Activated T-helper 2 cell treated with anti-CD3 and anti-CD28 coated beads, Interferon-gamma antibody, Interleukin-2, Interleukin-4, amounts not matched to agents 10 μg/mL and 5 μg/mL and 100 μg/mL, durations not matched to agents 14 hours and 24 hours and 36 hours (primary cell): ENCODE measurements at regions not wholly inside any gene's neighbourhood (a gene's known extent, or its start where the extent isn't known, plus 50 kb on each side); places are given as distances from the start of the nearest gene placed in this dataset.

Experiments used
- DNase-seq: peaks from one replicate; pipeline ENCODE4 v3.0.0; 2021; ENCODE audit warnings: low spot score
- H3K27ac Mint-ChIP-seq: one replicate; pipeline ENCODE4 v1.8.0; 2021; ENCODE audit warnings: mixed read lengths
- H3K27me3 Mint-ChIP-seq: one replicate; pipeline ENCODE4 v1.8.0; 2021; ENCODE audit warnings: low read depth, mixed read lengths
- H3K36me3 Mint-ChIP-seq: one replicate; pipeline ENCODE4 v1.8.0; 2021; ENCODE audit warnings: low read depth, mixed read lengths
- H3K4me1 Mint-ChIP-seq: one replicate; pipeline ENCODE4 v1.8.0; 2021; ENCODE audit warnings: low read depth, mixed read lengths
- H3K4me3 Mint-ChIP-seq: one replicate; pipeline ENCODE4 v1.8.0; 2021; ENCODE audit warnings: low read depth, mild to moderate bottlenecking, moderate library complexity, mixed read lengths
- H3K9me3 Mint-ChIP-seq: one replicate; pipeline ENCODE4 v1.8.0; 2021; ENCODE audit warnings: mixed read lengths
- intact Hi-C: fragments of 100-400 bp; cut with micrococcal nuclease; formaldehyde crosslinking; loops from one replicate; pipeline ENCODE4 v1.15.1; 2023

DNA sequence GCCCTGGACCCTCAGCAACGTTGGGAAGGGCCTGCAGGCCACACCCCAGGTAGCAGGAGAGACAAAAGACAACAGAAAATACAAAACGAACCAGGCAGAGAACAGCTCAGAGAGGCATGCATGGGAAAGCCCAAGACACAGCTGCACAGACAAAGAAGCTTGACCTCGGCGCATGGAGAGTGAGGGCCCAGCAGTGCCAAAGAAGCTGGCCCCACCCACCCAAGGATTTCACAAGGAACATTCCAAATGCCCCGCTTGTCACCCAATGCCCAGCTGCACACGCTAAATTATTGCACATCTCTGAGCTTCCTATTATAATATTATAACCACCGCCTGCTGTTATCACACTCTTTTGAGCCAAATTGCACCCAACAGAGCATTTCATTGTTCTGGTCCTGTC lies 147.7 kb upstream of the TBL1X start:
- DNase-seq = no peak
- H3K4me1 Mint-ChIP-seq = peaks cover 22% of the 10 kb centered on the region
- intact Hi-C loops = no loop called here
- H3K27ac Mint-ChIP-seq = no peak overlapping the region
- H3K27me3 Mint-ChIP-seq = no peaks in the 10 kb centered on the region
- no peaks in the 10 kb centered on the region for H3K9me3 Mint-ChIP-seq
- no peak overlapping the region for H3K4me3 Mint-ChIP-seq
- no peaks in the 10 kb centered on the region for H3K36me3 Mint-ChIP-seq

DNA sequence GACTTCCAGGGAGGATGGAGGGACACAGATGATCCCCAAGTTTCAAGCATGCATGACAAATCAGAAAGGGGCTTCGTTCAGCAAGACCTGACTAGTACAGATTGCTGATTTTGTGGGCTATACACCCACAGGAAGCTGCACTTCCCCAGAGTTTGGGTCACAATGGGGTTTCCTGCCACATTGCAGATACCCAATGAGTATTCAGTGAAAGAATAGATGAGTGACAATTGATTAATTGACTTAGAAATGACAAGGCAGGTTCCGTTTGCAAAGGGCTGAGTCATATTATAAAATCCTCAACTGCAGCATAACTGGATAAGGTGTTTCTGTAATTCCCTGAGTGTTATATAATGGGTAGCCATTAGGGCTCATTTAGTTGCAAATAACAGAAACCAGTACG lies 146.6 kb upstream of the TBL1X start:
- Mint-ChIP-seq H3K27me3 (no peaks in the 10 kb centered on the region), H3K9me3 (no peaks in the 10 kb centered on the region), H3K27ac (no peak overlapping the region), H3K4me3 (no peak overlapping the region), H3K4me1 (peaks cover 21% of the 10 kb centered on the region), H3K36me3 (no peaks in the 10 kb centered on the region)
- DNase-seq = peak; percentile 24
- intact Hi-C loops = loop anchor here (2.0 kb wide), 1 partner anchor 23 kb away; no protein-coding TSS in a partner anchor

DNA sequence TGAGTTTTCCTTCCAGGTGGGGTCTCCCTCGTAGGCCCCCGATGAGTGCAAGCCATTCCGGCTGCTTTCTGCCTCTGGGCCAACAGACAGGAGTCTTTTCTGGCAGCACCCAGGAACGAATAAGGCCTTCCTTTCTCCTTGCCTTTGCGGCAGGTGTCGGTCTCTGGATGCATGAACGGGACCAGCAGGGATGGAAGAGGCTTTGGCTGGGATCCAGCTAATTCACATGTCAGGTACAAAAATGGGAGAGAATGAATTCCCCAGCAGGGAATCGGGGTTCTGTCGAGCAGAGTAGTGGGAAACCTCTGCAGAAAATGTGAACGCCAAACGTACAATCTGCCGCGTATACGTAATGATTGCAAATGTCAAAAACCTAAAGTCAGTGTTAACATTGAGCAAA lies 146.1 kb upstream of the TBL1X start:
- H3K27ac Mint-ChIP-seq = no peak overlapping the region
- H3K27me3 Mint-ChIP-seq = no peaks in the 10 kb centered on the region
- DNase-seq = no peak
- no peaks in the 10 kb centered on the region for H3K9me3 Mint-ChIP-seq
- no peaks in the 10 kb centered on the region for H3K36me3 Mint-ChIP-seq
- no peak overlapping the region for H3K4me3 Mint-ChIP-seq
- peaks cover 17% of the 10 kb centered on the region for H3K4me1 Mint-ChIP-seq
- intact Hi-C loops = loop anchor here (2.0 kb wide), 1 partner anchor 22 kb away; no protein-coding TSS in a partner anchor

DNA sequence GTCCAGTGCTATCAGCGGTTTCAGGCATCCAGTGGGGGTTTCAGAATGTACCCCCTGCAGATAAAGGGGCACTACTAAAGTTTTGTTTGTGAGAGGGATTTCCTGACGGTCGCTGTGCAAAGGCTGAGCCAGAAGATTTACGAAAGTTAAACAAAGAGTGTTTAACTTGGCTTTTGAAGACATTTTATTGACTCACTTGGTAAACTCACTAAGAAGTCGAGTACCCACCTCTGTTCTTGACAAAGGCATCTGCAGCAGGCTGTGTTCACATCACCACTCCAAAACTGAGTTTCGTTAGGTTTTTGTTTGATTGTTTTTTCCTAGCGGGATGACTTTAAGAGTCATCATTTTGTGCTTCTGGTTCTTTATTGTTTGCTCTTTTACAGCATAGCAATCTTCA lies 143.9 kb upstream of the TBL1X start:
- H3K36me3 Mint-ChIP-seq = no peaks in the 10 kb centered on the region
- H3K27me3 Mint-ChIP-seq = no peaks in the 10 kb centered on the region
- no peaks in the 10 kb centered on the region for H3K9me3 Mint-ChIP-seq
- no peak for DNase-seq
- no peak overlapping the region for H3K27ac Mint-ChIP-seq
- intact Hi-C loops = no loop called here
- peaks cover 15% of the 10 kb centered on the region for H3K4me1 Mint-ChIP-seq
- no peak overlapping the region for H3K4me3 Mint-ChIP-seq

DNA sequence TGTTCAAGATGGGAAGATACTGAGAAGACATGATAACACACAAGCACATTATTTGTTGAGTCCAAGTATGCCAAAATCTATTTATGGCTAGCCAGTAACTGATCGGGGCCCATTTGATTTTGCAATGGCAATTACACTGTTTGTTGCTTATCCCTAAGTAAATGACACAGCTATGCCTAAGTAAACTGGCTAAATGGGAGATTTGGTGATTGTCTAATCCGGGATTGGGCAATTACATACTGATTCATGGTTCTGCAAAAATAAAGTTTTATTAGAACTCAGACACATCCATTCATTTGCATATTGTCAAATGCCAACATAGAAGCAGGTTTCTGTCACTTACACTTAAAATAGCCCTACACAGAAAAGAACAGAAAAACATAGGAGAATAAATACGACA lies 140.2 kb upstream of the TBL1X start:
- H3K27ac Mint-ChIP-seq = no peak overlapping the region
- DNase-seq = no peak
- peaks cover 3% of the 10 kb centered on the region for H3K27me3 Mint-ChIP-seq
- intact Hi-C loops = no loop called here
- H3K4me1 Mint-ChIP-seq = peaks cover 14% of the 10 kb centered on the region
- H3K4me3 Mint-ChIP-seq = no peak overlapping the region
- no peaks in the 10 kb centered on the region for H3K36me3 Mint-ChIP-seq
- no peaks in the 10 kb centered on the region for H3K9me3 Mint-ChIP-seq

DNA sequence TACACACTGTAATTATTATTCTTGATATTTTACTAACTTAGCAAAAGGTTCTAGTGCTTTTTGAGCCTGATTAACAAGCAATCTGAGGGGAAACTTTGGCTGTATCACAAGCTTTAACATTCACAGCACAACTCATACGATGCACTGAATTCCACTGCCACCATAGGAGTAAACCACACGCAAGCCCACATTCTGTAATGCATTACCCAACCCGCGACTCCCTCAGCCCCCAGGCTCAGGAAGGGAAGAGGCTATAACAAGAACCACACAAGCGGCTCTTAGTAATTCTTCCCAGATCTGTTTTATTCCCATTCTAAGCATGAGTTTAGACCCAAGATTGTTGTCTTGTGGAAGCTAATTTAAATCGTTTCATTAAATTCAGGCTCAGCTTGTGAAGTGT lies 138.5 kb upstream of the TBL1X start:
- DNase-seq = no peak
- Mint-ChIP-seq H3K27ac (no peak overlapping the region), H3K36me3 (no peaks in the 10 kb centered on the region), H3K4me1 (peaks cover 14% of the 10 kb centered on the region), H3K9me3 (no peaks in the 10 kb centered on the region), H3K27me3 (peaks cover 3% of the 10 kb centered on the region), H3K4me3 (no peak overlapping the region)
- intact Hi-C loops = no loop called here

DNA sequence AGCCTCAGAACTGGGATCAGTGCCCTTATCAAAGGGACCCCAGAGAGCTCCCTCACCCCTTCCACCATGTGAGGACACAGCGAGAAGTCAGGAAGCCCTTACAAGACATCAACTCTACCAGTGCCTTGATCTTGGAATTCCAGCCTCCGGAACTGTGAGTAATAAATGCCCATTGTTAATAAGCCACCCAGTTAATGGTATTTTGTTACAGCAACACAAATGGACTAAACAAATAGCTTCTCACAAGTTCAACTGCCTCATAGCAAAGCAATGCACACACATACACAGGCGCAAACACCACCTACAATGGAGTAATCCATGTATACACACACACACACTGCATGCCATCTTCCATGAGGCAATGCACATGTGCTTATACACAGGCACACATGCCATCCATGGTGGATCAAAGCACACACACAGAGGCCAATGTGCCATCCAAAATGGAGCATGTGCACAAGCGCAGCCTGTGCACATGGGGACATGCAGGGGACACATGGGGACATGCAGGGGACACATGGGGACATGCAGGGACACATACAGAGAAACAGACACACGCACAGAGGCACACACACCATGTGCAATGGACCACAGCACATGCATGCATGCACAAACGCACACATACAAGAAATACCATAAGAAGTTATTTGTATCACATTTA lies 137.6 kb upstream of the TBL1X start:
- no peak overlapping the region for H3K27ac Mint-ChIP-seq
- H3K36me3 Mint-ChIP-seq = no peaks in the 10 kb centered on the region
- H3K4me3 Mint-ChIP-seq = no peak overlapping the region
- intact Hi-C loops = no loop called here
- peaks cover 14% of the 10 kb centered on the region for H3K4me1 Mint-ChIP-seq
- no peaks in the 10 kb centered on the region for H3K9me3 Mint-ChIP-seq
- no peak for DNase-seq
- peaks cover 3% of the 10 kb centered on the region for H3K27me3 Mint-ChIP-seq

DNA sequence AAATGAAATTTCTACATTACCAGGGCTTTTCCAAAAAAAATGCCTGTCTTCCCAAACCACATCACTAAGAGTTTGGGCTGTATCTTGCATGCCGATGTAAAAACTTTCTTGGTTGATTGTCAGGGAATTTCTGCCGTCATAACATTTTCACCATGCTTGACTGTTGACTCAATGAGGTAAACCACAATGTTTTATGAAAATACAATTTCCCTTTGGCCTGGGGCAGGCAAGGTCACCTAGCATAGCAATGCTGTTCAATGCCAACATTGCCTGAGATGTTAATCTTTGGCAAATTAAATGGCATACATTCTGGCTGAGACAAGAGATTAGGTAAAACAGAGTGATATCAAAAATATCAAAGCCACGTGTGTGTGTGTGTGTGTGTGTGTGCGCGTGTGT lies 137.1 kb upstream of the TBL1X start:
- no peak for DNase-seq
- Mint-ChIP-seq H3K27me3 (peaks cover 3% of the 10 kb centered on the region), H3K4me1 (peaks cover 14% of the 10 kb centered on the region), H3K4me3 (no peak overlapping the region), H3K36me3 (no peaks in the 10 kb centered on the region), H3K9me3 (no peaks in the 10 kb centered on the region), H3K27ac (no peak overlapping the region)
- intact Hi-C loops = no loop called here

DNA sequence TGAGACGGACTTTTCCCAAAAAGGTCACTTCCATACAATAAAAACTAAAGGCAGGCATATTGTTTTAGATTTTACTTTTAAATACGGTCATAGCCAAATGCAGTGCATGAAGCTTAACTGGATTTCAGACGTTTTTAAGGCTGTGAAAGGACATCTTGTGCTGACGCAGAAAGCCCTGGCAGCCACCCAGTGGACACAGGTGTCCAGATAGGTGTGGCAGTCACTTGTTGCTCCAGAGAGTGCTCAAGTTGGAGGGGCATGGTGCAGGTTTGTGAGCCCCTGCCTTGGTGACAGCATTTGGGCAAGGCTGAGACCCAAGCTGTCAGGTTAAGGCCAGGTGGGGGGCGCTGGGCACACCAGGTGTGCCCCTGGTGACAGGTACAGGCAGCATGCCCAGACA lies 135.8 kb upstream of the TBL1X start:
- intact Hi-C loops = no loop called here
- no peak for DNase-seq
- Mint-ChIP-seq H3K27me3 (peaks cover 3% of the 10 kb centered on the region), H3K36me3 (no peaks in the 10 kb centered on the region), H3K4me1 (peaks cover 14% of the 10 kb centered on the region), H3K9me3 (no peaks in the 10 kb centered on the region), H3K4me3 (no peak overlapping the region), H3K27ac (no peak overlapping the region)

DNA sequence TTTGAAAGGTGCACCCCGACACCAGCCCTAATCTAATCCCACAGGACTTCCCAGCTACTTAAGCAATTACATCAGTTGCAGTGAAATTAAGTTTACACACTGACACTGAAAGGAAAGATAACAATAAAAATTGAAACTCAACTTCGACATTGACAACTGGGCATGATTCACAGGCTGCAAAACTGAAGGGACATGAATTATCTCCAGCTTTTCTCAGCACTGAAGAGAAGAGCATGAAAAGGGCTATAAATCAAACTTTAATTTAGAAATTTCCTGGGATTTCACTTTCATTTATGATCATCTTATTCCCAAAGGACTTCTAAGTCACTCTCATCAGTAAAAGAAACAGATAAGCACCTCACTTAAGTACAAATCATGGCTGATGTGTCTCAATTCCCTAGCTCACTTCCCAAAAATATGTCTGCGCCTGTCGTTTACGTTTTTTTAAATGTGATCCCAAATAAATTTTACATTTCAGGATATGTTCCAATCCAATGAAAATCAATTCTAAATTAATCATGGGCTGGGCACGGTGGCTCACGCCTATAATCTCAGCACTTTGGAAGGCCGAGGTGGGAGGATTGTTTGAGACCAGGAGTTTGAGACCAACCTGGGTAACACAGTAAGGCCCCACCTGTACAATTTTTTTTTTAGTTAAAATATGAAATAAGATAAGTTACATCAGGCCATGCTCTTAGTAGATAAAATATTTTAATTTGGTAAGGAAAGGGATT lies 134.4 kb upstream of the TBL1X start:
- H3K36me3 Mint-ChIP-seq = no peaks in the 10 kb centered on the region
- no peak for DNase-seq
- H3K4me3 Mint-ChIP-seq = no peak overlapping the region
- peaks cover 3% of the 10 kb centered on the region for H3K27me3 Mint-ChIP-seq
- no peak overlapping the region for H3K27ac Mint-ChIP-seq
- H3K9me3 Mint-ChIP-seq = no peaks in the 10 kb centered on the region
- intact Hi-C loops = no loop called here
- H3K4me1 Mint-ChIP-seq = peaks cover 14% of the 10 kb centered on the region

DNA sequence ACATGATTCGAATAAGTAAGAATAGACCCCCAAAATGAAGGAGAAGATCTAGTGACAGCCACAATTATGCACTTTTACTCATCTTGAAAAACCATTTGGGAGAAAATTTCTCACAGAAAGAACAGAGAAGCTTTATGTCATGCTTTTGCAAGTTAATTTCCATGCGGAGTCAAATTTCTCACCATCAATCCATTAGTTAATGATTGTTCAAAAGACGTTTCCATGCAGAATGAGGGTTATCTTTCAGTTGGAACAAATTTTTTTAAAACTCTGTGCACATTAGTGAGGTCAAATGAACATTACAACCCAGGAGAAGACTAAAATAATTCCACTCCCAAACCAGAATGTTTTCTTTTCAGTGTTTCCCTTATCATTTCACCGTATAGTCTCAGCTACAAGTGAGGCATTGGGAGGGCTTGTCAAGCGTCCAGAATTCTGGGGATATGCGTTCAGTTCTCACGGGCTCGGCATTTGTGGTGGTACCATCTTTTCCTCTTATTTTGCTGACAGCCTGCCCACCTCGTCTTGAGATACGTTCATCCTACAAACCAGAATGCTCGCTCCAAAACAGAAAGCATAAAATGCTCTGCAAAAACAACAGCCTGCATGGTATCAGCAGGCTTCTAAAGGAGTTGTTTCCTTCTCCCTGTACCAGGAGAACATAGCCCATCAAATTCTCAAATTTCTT lies 130.8 kb upstream of the TBL1X start:
- Mint-ChIP-seq H3K4me3 (no peak overlapping the region), H3K36me3 (no peaks in the 10 kb centered on the region), H3K9me3 (no peaks in the 10 kb centered on the region), H3K27me3 (peaks cover 3% of the 10 kb centered on the region), H3K4me1 (peaks cover 21% of the 10 kb centered on the region), H3K27ac (no peak overlapping the region)
- intact Hi-C loops = no loop called here
- no peak for DNase-seq

DNA sequence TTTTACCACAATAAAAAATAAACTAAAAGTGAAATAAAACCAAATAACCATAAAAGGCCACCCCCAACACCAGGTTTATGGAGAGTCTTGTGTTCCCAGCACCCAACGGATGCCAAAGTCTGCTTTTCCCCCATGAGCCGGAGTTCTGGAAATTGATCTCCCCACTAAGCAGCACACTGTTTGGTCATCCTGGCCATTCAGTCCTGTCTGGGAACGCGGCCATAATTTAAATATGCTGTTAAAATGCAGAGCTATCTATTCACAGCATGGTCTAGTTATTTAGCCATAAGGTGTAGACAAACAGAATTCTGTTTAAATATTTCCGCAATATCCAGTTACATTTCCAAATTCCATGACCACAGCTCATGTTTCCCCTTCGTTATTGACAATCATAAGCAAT lies 129.6 kb upstream of the TBL1X start:
- H3K4me3 Mint-ChIP-seq = no peak overlapping the region
- H3K27ac Mint-ChIP-seq = no peak overlapping the region
- DNase-seq = no peak
- intact Hi-C loops = no loop called here
- no peaks in the 10 kb centered on the region for H3K27me3 Mint-ChIP-seq
- peaks cover 25% of the 10 kb centered on the region for H3K4me1 Mint-ChIP-seq
- H3K36me3 Mint-ChIP-seq = no peaks in the 10 kb centered on the region
- no peaks in the 10 kb centered on the region for H3K9me3 Mint-ChIP-seq

DNA sequence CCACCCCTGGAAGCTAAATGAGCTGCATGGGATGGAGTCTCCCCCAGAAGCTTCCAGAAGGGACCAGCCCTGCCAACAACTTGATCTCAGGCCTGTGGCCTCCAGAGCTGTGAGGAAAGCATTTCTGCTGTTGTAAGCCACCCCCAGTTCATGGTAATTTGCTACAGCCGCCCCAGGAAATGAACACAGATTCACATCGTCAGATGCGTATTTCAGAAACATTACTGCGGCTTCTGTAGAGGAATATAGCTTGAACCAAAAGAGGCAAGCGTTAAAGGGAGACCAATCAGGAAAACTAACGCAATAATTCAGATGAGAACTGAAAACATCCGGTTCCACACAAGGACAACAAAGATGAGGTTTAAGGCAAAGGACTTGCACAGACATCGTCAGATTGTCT lies 128.4 kb upstream of the TBL1X start:
- peaks cover 36% of the 10 kb centered on the region for H3K4me1 Mint-ChIP-seq
- H3K4me3 Mint-ChIP-seq = no peak overlapping the region
- DNase-seq = peak; percentile 10
- H3K36me3 Mint-ChIP-seq = no peaks in the 10 kb centered on the region
- no peaks in the 10 kb centered on the region for H3K27me3 Mint-ChIP-seq
- intact Hi-C loops = no loop called here
- H3K27ac Mint-ChIP-seq = peak overlapping the region; percentile 33
- no peaks in the 10 kb centered on the region for H3K9me3 Mint-ChIP-seq
